ENCODE measurements at regions not wholly inside any gene's neighbourhood (a gene's known extent, or its start where the extent isn't known, plus 50 kb on each side); places are given as distances from the start of the nearest gene placed in this dataset.
"Not testable (repeated sequence)": the region's sequence is repeated elsewhere in the genome, so short reads cannot be mapped to it uniquely, and the experiment has no call there.

DNA sequence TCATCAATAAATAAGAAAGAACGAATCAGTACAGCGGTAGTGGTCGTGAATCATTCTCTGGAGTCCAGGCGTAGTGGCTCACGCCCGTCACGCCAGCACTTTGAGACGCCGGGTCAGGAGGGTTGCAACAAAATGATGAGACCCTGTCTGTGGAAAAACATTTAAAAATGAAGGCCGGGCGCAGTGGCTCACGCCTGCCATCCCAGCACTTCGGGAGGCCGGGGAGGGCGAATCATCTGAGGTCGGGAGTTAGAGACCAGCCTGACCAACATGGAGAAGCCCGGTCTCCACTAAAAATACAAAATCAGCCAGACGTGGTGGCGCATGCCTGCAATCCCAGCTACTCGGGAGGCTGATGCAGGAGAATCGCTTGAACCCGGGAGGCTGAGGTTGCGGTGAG is 111.8 kb upstream of the ANKRD30BL start:
- DNase-seq = not testable (repeated sequence)

DNA sequence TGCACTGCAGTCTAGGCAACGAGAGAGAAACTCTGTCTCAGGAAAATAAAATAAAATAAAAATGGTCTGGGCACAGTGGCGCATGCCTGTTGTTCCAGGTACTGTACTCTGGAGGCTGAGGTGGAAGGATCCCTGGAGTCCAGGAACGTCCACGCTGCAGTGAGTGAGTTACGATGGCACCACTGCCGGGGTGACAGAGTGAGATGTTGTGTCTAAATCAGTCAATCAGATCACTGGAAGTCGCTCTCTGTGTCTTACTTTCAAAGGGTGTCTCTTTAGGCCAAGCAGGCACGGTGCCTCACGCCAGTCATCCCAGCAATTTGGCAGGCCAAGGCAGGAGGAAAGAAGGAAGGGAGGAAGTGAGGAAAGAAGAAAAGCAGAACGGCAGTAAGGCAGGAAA is 112.2 kb upstream of the ANKRD30BL start:
- no peak for DNase-seq

DNA sequence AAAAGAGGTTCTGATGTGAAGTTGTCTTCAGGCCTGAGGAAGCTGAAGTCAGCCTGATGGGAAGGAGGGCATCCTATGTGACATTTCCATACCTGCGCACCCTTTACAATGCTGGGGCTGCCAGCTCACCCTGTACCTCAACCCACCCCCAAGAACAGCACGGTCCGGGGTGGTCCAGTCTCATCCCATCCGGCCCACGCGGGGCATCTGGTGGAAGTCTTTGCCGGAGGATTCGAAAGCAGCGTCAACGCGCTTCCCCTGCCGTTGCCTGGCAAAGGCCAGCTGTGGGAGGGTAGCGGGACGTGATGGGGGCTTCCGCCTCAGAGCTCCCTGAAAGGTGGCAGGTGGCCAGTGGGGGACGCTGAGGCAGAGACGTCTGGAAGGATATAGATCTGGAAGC is 113.6 kb upstream of the ANKRD30BL start:
- DNase-seq = no peak

DNA sequence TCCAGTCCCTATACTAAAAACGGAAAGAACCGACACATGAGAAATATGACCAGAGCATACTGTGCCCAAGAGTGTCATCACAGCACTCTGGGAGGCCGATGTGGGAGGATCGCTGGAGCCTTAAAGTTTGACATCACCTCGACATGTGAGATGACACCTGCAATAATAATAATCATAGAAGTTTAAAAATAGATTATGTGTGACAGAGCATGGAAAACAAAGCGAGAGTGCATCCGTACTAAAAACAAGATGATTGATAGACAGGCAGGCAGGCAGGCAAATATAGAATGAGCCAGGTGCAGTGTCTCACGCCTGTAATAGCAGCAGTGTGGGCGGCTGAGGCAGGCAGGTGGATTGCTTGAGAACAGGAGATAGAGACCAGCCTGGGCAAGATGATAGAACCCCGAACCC is 114.8 kb upstream of the ANKRD30BL start:
- no peak for DNase-seq

DNA sequence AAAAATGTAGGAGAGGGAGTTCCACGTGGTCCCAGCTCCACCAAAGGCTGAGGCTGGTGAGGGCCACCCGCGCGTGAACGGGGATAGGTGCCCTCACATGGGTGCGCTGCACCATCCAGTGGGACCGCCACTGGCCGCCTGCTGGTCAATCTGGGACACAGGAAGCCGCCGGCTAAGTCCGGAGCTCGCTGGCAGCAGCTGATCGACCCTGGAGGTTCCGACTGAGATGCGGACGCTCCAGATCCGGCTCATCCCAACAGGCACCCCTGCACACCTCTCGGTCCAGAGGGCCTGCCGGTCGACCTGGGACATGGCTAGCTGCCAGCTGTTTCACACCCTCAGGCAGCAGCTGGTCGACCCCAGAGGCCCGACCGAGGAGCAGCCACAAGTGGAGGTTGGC is 116.5 kb upstream of the ANKRD30BL start:
- DNase-seq = no peak

DNA sequence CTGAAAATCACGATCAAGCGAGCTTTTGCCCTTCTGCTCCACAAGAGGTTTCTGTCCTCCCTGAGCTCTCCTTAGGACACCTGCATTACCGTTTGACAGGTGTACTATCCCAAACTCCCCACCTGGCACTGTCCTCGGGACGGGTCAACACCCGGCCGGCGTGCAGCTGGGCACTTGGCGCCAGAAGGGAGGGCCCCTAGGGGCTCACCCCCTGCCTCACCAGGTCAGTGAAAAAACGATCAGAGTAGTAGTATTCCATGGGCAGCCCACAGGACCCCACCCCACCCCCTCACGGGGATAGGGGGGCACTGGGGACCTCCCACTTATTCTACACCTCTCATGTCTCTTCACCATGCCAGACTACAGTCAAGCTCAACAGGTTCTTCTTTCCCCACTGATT is 117.6 kb upstream of the ANKRD30BL start:
- DNase-seq = no peak

DNA sequence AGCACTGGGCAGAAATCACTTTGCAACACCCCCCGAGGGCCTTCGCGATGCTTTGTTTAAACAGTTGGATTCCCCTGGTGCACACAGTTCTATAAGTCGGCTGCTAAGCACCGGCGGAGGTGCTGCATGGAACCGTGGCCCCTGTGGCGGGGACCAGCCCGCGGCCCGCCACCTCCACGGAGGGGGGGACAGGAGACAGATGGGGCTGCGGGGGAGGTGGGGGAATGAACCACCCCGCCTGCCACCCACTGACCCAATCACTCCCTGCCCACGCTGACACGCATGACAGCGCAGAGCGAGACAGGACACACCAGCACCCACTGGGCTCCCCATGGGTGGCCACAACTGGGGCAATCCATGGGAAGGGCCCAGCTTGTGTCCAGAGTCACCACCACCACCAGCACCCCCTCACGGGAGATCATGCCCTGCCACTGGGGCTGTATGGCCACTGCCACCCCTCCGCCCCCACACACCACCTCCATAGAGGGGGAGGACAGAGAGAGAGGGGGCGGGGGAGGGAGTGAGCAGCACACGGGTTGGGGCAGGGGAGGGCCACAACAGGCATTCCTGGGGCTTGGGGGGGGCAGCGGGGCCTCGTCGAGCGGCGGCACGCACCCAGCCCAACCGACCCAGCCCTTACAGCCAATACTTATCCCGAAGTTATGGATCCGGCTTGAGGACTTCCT is 118.3 kb upstream of the ANKRD30BL start:
- no peak for DNase-seq

DNA sequence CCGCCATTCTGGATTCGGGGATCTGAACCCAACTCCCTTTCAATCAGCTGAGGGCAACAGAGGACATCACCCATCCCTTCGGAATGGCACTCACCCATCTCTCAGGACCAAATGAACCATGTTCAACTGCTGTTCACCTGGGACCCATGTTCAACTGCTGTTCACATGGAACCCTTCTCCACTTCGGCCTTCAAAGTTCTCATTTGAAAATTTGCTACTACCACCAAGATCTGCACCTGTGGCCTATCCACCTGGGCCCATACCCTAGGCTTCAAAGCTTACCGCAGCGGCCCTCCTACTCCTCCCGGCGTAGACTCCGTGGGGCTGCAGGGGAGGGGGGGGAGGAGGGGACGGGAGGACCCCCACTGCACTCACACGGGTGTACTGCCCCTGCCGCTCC is 119.2 kb upstream of the ANKRD30BL start:
- DNase-seq = no peak

DNA sequence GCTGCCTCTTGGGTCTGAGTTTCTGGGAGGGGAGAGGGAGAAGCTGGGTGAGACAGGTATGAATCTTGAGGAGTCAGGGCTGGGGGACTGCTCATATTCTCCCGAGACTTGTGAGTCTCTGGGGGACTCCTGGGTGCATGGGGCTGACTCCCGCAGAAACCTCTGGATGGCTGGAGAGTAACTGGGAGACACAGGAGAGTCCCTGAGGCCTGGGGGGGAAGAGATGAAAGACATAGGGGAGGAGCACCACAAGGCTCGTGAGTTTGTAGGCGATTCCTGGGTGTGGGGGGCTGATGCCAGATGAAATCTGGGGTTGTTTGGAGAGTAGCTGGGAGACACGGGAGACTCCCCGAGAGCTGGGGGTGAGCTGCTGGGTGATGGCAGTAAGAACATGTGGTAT is 120.4 kb upstream of the ANKRD30BL start:
- not testable (repeated sequence) for DNase-seq

DNA sequence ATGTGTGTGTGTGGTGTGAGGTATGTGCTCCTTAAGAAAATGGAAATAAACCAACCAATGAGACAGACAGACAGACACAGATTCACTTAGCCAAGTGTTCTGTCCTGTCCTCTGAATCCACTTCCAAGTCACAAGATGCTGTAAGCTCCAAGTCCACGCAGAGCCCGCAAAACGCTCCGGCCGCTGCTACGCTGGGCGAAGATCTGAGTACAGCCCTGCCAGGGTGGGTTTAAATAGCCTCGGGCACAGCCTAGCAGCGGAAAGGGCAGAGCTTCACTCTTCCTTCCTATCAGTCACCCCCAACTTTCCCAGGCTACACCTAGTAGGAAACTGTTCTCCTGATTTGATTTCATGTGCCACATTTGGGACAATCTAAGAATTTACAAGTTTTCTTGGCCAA is 121.2 kb upstream of the ANKRD30BL start:
- DNase-seq = no peak

DNA sequence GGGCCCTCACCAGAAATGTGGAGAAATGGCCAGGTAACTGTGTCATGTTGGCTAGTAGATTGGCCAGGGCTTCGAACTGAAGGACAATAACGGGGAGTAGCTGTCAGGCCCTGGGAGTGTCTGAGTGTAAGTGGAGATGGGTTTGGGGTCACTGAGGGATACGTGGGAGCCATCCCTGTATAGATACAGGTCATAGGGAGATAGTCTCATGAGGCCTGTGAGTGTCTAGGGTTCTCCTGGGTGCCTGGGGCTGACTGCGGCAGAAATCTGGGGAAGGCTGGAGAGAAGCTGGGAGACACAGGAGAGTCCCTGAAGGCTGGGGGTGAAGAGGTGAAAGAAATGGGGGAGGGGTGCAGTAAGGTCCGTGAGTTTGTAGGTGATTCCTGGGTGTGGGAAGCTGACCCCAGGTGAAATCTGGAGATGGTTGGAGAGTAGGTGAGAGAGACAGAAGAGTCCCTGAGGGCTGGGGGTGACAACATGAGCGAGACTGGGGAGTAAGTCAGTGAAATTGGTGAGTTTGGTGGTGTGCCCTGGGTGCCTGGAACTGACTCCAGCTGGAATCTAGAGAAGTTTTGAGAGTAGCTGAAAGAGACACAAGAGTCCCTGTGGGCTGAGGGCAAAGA is 124.6 kb upstream of the ANKRD30BL start:
- DNase-seq = not testable (repeated sequence)

DNA sequence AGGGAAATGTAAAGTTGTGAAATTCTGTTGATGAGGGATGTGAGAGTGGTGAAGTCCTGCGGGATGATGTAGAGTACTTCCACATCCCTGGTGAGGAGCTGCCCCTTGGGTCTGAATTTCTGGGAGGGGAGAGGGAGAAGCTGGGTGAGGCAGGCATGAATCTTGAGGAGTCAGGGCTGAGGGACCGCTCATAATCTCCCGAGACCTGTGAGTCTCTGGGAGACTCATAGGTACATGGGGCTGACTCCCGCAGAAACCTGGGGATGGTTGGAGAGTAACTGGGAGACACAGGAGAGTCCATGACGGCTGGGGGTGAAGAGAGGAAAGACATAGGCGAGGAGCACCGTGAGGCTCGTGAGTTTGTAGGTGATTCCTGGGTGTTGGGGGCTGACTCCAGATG is 126.2 kb upstream of the ANKRD30BL start:
- DNase-seq = not testable (repeated sequence)

DNA sequence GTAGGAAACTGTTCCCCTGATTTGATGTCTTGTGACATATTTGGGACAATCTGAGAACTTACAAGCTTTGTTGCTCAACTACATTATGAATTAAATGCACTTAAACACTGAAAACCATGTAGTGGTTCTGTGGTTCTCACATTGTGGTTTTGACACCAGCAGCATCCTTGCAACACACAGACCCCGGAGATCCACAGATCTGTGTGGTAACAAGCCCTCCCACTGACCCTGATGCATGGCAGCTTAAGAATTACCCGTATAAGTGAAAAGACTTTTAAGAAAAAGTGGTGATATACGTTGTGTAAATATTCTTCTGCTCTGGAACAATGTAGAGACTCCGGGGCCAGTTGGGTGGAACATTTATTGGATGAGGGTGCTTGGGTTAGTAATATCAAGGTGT is 127.4 kb upstream of the ANKRD30BL start:
- DNase-seq = not testable (repeated sequence)

DNA sequence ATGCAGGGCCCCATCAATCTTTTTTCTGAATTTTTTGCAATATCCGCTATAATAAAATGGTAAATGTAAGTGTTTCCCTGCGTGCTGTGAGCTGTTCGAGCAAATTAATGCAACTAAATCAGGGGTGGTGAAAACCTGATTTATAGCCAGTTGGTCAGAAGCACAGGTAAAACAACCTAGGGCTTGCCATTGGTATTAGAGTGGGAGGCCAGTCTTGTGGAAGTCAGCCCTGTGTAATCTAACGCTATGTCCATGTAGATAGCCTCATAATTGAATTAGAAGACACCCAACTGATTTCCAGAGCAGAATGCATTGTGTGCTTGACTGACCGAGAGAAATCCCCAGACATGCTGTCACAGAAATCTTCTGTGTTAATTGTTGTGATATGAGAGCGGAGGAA is 126.8 kb upstream of the GPR39 start:
- DNase-seq = not testable (repeated sequence)

DNA sequence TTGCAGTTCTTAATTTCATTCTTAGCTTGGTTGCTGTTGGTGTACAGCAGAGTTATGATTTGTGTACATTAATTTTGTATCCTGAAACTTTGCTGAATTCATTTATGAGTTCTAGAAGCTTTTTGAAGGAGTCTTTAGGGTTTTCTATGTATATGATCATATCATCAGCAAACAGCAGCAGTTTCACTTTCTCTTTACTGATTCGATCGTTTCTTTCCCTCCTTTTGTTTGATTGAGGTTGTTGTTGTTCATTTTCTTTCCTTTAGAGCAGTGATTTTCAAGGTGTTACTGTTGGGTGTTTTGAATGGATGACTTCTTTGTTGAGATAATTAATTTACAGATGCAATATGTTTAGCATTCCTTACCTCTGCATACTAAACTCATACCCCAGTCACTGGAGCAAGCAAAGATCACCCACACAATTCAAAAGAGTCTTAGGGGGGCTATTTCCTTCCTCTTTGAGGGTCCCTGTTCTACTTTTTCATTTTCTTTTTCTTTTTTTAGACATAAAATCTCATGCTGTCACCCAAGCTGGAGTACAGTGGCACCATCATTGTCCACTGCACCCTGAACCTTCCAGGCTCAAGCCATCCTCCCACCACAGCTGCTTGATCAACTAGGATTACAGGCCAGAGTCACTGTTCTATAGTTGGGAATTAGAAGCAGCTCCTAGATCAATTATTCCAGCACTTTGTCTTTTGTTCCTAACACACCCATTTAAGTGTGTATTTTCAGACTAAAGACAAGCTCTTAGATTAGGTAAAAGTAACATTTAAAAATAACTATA is 115.8 kb upstream of the GPR39 start:
- not testable (repeated sequence) for DNase-seq

DNA sequence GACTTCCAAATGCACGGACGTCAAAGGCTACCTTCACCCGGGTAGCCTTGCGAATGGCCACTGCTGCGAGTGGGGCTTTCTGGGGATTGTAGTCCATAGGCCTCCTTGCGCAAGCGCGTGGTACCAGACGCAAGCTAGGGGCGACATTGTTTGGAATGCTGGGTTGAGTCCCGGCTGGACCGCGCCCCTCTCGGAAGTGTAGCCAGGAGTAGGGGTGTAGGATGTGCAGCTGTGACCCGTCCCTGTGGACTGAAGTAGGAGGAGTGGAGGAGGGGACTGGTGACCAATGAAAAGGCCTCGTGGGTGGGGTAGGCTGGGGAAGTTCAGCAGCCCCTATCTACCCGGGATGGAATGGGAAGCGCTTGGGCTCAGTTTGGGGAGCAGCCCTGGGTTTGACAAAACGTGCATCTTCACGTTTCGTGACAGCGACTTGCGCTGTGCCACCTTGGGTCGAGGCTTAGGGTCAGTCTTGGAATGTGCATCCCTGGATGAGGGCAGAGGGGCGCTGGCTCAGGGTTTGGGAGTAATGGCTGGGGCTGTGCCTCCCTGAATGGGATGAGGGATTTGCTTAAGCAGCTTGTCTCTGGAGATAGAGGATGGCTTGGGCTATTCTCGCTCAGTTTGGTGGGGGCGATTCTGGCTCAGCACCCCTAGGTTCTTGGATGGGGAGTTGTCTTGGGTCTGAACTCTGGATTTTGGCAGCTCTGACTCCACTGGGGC is 111.8 kb upstream of the GPR39 start:
- not testable (repeated sequence) for DNase-seq

DNA sequence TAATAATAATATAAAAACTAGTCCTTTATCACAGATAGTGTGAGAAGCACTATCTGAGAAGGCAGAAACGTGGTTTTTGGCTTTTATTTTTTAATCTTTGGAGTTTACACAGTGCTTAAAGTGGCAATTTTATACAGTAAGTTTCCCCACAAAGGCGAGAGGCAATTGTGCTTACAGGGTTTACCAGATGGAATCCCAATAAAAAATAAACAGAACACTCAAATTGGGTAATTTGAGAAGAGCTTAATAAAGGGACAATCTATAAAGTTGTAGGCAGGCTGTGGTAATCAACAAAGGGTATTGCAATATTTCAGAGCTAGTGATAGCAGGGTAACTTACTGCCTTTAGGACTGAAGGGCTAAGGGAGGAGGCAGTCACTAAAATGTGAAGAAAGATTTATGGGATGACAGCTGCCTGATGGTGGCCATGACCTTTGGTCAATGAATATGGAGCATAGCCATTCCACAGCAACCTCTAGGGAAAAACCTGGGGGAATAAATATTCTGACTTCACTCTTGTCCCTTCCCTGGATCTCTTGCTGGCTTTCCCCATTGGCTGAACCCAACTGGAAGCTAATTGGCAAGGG is 108.9 kb upstream of the GPR39 start:
- DNase-seq = not testable (repeated sequence)

DNA sequence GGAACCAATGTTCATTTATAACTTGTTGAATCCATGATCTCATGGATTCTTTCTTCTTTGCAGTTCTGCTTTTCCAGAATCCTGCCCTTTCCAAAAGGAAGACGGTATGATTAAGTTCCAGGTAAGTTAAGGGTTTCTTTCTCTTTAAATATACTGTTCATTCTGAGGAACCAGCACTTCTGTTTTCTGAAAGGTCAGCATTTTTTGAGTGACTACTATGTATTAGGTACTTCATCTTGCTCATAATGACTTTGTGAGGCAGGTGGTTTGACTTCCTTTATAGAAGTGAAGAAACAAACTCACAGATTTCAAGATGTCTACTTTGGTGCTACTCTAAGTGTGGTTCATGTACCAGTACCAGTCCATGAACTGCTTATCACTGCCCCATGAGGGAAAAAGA is 107.4 kb upstream of the GPR39 start:
- DNase-seq = not testable (repeated sequence)

DNA sequence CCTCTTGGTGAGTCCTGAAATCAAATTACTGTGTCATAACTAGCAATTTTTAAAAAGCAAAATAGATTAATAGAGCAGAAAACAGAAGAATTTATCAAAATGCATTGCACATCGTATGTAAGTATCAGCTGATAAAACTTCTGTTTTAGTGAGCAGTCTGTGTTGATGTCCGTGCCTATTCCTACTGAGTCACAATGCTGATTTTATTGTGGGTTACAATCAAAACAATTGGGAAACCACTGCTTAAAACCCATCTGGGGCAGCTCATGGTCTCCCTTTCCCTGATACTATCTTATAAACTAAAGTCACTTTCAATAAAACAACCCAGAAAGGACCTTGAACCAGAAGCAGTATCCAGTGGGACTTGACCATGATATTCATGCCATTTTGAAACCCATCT is 101.1 kb upstream of the GPR39 start:
- not testable (repeated sequence) for DNase-seq

DNA sequence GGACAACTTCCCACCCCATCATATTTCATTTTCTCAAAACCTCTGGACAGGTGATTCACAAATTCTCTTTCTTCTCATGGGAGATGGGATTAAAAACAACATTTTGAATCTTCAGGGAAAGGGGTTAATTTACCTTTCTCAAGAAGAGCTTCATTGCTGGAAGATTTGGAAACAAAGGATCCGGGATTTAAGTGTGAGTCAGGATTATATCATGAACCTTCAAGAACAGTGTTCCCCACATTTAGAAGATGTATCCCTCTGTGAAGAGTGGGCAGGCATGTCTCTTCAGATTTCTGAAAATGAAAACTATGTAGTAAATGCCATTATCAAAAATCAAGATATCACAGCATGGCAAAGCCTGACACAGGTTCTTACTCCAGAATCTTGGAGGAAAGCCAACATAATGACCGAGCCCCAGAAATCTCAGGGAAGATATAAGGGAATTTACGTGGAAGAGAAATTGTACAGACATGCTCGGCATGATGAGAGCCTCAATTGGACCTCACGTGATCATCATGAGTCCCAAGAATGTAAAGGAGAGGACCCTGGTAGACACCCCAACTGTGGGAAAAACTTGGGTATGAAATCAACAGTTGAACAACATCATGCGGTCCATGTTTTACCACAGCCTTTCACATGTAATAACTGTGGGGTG is 99.5 kb upstream of the GPR39 start:
- not testable (repeated sequence) for DNase-seq

DNA sequence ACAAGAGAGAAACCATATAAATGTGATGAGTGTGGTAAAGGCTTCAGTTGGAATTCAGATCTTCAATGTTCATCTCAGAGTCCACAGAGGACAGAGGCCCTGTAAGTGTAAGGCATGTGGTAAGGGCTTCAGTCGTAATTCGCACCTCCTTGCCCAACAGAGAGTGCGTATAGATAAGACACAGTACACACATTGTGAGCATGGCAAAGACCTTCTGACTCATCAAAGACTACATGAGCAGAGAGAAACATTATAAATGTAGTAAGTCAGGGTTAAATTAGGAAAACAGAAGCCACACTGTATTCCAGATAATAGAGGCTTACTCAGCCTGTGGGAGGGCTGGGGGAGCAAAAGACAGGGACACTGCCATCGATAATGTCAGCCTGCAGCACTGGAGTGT is 98.1 kb upstream of the GPR39 start:
- not testable (repeated sequence) for DNase-seq

DNA sequence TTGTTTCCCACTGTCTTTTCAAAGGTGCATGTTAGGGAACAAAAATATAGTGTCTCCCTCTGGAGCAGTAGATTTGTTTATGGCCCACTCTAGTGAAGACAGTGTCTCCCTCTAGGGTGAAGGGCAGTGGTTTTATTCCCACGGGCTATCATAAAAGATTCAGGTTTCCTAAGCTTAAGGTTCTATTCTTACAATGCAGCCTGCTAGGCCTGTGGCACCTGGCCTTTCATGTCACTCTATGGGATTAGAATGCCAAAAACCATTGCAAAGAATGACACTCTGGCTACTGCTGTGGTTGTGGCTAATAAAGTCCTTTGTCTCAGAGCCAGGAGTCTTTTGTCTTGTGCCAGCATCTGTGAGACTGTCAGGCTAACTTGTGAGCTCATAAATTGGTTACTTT is 92.6 kb upstream of the GPR39 start:
- DNase-seq = not testable (repeated sequence)
